GM12865 (cell line): ENCODE measurements at regions not wholly inside any gene's neighbourhood (a gene's known extent, or its start where the extent isn't known, plus 50 kb on each side); places are given as distances from the start of the nearest gene placed in this dataset.

Experiments
- DNase-seq: peaks from one replicate; pipeline ENCODE4 v3.0.0; 2010; ENCODE audit warnings: low read depth
- H3K4me3 ChIP-seq: 2 replicates; pipeline ENCODE4 v1.5.1; 2011; ENCODE audit warnings: mild to moderate bottlenecking, low read depth, low read length, control low read depth
- CTCF ChIP-seq: IDR thresholded peaks from 2 replicates; pipeline ENCODE4 v1.5.1; 2011; ENCODE audit warnings: low read length, control low read depth, low read depth, inconsistent platforms; ENCODE audit not compliant: insufficient read depth; ENCODE audit errors: missing control alignments

GRCh38 chr16:48448841-48449481 lies 63.7 kb upstream of the SIAH1 start:
- DNase-seq, result no peak
- no peak for TF ChIP-seq CTCF
- no peak overlapping the region for H3K4me3 ChIP-seq

- no peak for DNase-seq
- H3K4me3 ChIP-seq, result no peak overlapping the region
- TF ChIP-seq CTCF, result no peak
Measured at GRCh38 chr16:48447940-48448536, 62.8 kb upstream of the SIAH1 start.

GRCh38 chr16:48447428-48447827 lies 62.2 kb upstream of the SIAH1 start:
- no peak for TF ChIP-seq CTCF
- H3K4me3 ChIP-seq, result no peak overlapping the region
- no peak for DNase-seq

GRCh38 chr16:48446534-48446920 lies 61.3 kb upstream of the SIAH1 start:
- no peak for TF ChIP-seq CTCF
- no peak overlapping the region for H3K4me3 ChIP-seq
- DNase-seq, result no peak

- no peak for TF ChIP-seq CTCF
- no peak for DNase-seq
- H3K4me3 ChIP-seq, result no peak overlapping the region
Measured at GRCh38 chr16:48445782-48446533, 60.7 kb upstream of the SIAH1 start.

- TF ChIP-seq CTCF, result no peak
- no peak for DNase-seq
- H3K4me3 ChIP-seq, result no peak overlapping the region
Measured at GRCh38 chr16:48444574-48444973, 59.4 kb upstream of the SIAH1 start.
